A673 (cell line): ENCODE measurements at regions not wholly inside any gene's neighbourhood (a gene's known extent, or its start where the extent isn't known, plus 50 kb on each side); places are given as distances from the start of the nearest gene placed in this dataset.

ENCODE experiments used
- EZH2 ChIP-seq: fragments of 200-600 bp; sonication (generic); IDR thresholded peaks from 2 replicates; pipeline ENCODE4 v1.6.1; 2017; ENCODE audit warnings: borderline replicate concordance, low read depth, mild to moderate bottlenecking, mixed read lengths, antibody characterized with exemption, low read length; ENCODE audit not compliant: poor library complexity, severe bottlenecking
- TF ChIP-seq, protein P1 (sequence below): fragments of 300-800, 200-600 bp; sonication (generic); conservative IDR thresholded peaks from 2 replicates; pipeline ENCODE4 v1.5.1; 2017; ENCODE audit warnings: low read depth, mild to moderate bottlenecking, antibody characterized with exemption, low read length, moderate library complexity, mixed read lengths

GRCh38 chr14:36056845-36057244 lies 119.7 kb downstream of the PTCSC3 start:
- TF ChIP-seq, protein P1, sequence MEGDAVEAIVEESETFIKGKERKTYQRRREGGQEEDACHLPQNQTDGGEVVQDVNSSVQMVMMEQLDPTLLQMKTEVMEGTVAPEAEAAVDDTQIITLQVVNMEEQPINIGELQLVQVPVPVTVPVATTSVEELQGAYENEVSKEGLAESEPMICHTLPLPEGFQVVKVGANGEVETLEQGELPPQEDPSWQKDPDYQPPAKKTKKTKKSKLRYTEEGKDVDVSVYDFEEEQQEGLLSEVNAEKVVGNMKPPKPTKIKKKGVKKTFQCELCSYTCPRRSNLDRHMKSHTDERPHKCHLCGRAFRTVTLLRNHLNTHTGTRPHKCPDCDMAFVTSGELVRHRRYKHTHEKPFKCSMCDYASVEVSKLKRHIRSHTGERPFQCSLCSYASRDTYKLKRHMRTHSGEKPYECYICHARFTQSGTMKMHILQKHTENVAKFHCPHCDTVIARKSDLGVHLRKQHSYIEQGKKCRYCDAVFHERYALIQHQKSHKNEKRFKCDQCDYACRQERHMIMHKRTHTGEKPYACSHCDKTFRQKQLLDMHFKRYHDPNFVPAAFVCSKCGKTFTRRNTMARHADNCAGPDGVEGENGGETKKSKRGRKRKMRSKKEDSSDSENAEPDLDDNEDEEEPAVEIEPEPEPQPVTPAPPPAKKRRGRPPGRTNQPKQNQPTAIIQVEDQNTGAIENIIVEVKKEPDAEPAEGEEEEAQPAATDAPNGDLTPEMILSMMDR: no peak
- no peak for TF ChIP-seq EZH2
